ENCODE measurements at regions not wholly inside any gene's neighbourhood (a gene's known extent, or its start where the extent isn't known, plus 50 kb on each side); places are given as distances from the start of the nearest gene placed in this dataset.

- no peak for DNase-seq
These were observed 58.1 kb downstream of the KLF4 start for GRCh38 chr9:107431461-107431860.

GRCh38 chr9:107430071-107430470, 59.5 kb downstream of the KLF4 start:
- DNase-seq = no peak

- DNase-seq = no peak
These were observed 63.4 kb downstream of the KLF4 start for GRCh38 chr9:107426126-107426525.

- peak; percentile 37 for DNase-seq
These were observed 64.2 kb downstream of the KLF4 start for GRCh38 chr9:107425101-107426025.

- DNase-seq = no peak
These were observed 66.0 kb downstream of the KLF4 start for GRCh38 chr9:107423540-107423939.

- DNase-seq = peak; percentile 13
These were observed 67.1 kb downstream of the KLF4 start for GRCh38 chr9:107422189-107423185.

GRCh38 chr9:107410420-107410819, 79.1 kb downstream of the KLF4 start:
- DNase-seq = no peak

- DNase-seq = no peak
These were observed 79.8 kb downstream of the KLF4 start for GRCh38 chr9:107409581-107410389.

GRCh38 chr9:107407675-107408074, 81.9 kb downstream of the KLF4 start:
- DNase-seq = no peak

- DNase-seq = no peak
These were observed 84.1 kb downstream of the KLF4 start for GRCh38 chr9:107405511-107405910.

- no peak for DNase-seq
These were observed 84.8 kb downstream of the KLF4 start for GRCh38 chr9:107404736-107405135.

GRCh38 chr9:107404161-107404560, 85.4 kb downstream of the KLF4 start:
- DNase-seq = no peak

GRCh38 chr9:107397076-107398044, 92.2 kb downstream of the KLF4 start:
- no peak for DNase-seq

- DNase-seq = no peak
These were observed 95.3 kb downstream of the KLF4 start for GRCh38 chr9:107394264-107394663.

- no peak for DNase-seq
These were observed 98.8 kb downstream of the KLF4 start for GRCh38 chr9:107390778-107391177.

GRCh38 chr9:107390279-107390678, 99.3 kb downstream of the KLF4 start:
- DNase-seq = no peak

- no peak for DNase-seq
These were observed 99.9 kb downstream of the KLF4 start for GRCh38 chr9:107389617-107390071.

GRCh38 chr9:107388890-107389289, 100.7 kb downstream of the KLF4 start:
- DNase-seq = no peak

GRCh38 chr9:107387409-107387808, 102.2 kb downstream of the KLF4 start:
- no peak for DNase-seq

GRCh38 chr9:107386396-107386795, 103.2 kb downstream of the KLF4 start:
- DNase-seq = no peak
